ENCODE measurements at regions not wholly inside any gene's neighbourhood (a gene's known extent, or its start where the extent isn't known, plus 50 kb on each side); places are given as distances from the start of the nearest gene placed in this dataset.

GRCh38 chr12:125247477-125247876 lies 182.2 kb downstream of the AACS start:
- no peak for TF ChIP-seq EZH2 (IDR thresholded peaks at IDR 0.05; ENCODE audit: insufficient read depth, poor library complexity, severe bottlenecking)
- no peak for TF ChIP-seq EZH2phosphoT487 (IDR thresholded peaks at IDR 0.05; ENCODE audit: insufficient read depth, low read depth)

All from GM23248 (cell line).